PC-3 (cell line): ENCODE measurements at regions not wholly inside any gene's neighbourhood (a gene's known extent, or its start where the extent isn't known, plus 50 kb on each side); places are given as distances from the start of the nearest gene placed in this dataset.

Experiments
- ATAC-seq: fragments of 200-7000 bp; cut with Tn5 transposase; 2 replicates; pipeline ENCODE4 v1.9.1; 2020; ENCODE audit warnings: mild to moderate bottlenecking, moderate library complexity
- BruUV-seq: library from RNA; stranded (reverse); fragments of 400-500 nt; replicated peaks from 2 replicates; lab custom pipeline; 2021; lab: Mats Ljungman, UMichigan
- CTCF ChIA-PET: fragments of 300-600 bp; sonication (Branson Sonifier 250); formaldehyde crosslinking; loops from one replicate; lab custom pipeline; 2022; ENCODE audit warnings: antibody characterized with exemption; lab: Charles Lee
- POLR2A ChIA-PET: fragments of 300-600 bp; sonication (Branson Sonifier 250); formaldehyde crosslinking; loops from one replicate; lab custom pipeline; 2022; ENCODE audit warnings: antibody characterized with exemption; ENCODE audit not compliant: unreplicated experiment; lab: Charles Lee
- DNase-seq: peaks from one replicate; pipeline ENCODE4 v3.0.0-alpha.2; 2015
- H2AFZ ChIP-seq: fragments of 300-600 bp; sonication (generic); 2 replicates; pipeline ENCODE4 v1.6.0; 2016; ENCODE audit warnings: antibody characterized with exemption, low read length
- H3F3A ChIP-seq: fragments of 300-600 bp; sonication (generic); one replicate; pipeline ENCODE4 v1.6.0; 2017; ENCODE audit warnings: antibody characterized with exemption, low read length, control low read depth, mild to moderate bottlenecking; ENCODE audit not compliant: unreplicated experiment
- H3K27ac ChIP-seq: fragments of 300-600 bp; sonication (generic); 2 replicates; pipeline ENCODE4 v1.5.1; 2016; ENCODE audit warnings: mild to moderate bottlenecking, low read length
- H3K27me3 ChIP-seq: fragments of 300-600 bp; sonication (generic); 2 replicates; pipeline ENCODE4 v1.6.1; 2016; ENCODE audit warnings: low read length, mixed read lengths
- H3K36me3 ChIP-seq: fragments of 300-600 bp; sonication (generic); 2 replicates; pipeline ENCODE4 v1.6.1; 2016; ENCODE audit warnings: low read depth, mixed run types, low read length, mixed read lengths
- H3K4me1 ChIP-seq: fragments of 300-600 bp; sonication (generic); 2 replicates; pipeline ENCODE4 v1.5.1; 2016; ENCODE audit warnings: low read length; ENCODE audit not compliant: insufficient read depth
- H3K4me2 ChIP-seq: fragments of 300-600 bp; sonication (generic); 2 replicates; pipeline ENCODE4 v1.6.0; 2016; ENCODE audit warnings: low read length
- H3K4me3 ChIP-seq: fragments of 300-600 bp; sonication (generic); 2 replicates; pipeline ENCODE4 v1.5.1; 2016; ENCODE audit warnings: mild to moderate bottlenecking, low read length, mixed read lengths
- H3K79me2 ChIP-seq: fragments of 300-600 bp; sonication (generic); 2 replicates; pipeline ENCODE4 v1.6.1; 2017; ENCODE audit warnings: low read length, mixed read lengths
- H3K9ac ChIP-seq: fragments of 300-600 bp; sonication (generic); 2 replicates; pipeline ENCODE4 v1.6.0; 2016; ENCODE audit warnings: mild to moderate bottlenecking, low read length
- H3K9me2 ChIP-seq: fragments of 300-600 bp; sonication (generic); replicated peaks from 2 replicates; pipeline ENCODE4 v1.6.1; 2016; ENCODE audit warnings: mixed run types, low read length, mixed read lengths
- H3K9me3 ChIP-seq: fragments of 300-600 bp; sonication (generic); 2 replicates; pipeline ENCODE4 v1.6.1; 2016; ENCODE audit warnings: low read length, mixed read lengths
- H4K20me1 ChIP-seq: fragments of 300-600 bp; sonication (generic); 2 replicates; pipeline ENCODE4 v1.6.1; 2016; ENCODE audit warnings: low read length, mixed read lengths
- CTCF ChIP-seq: fragments of 300-600 bp; sonication (generic); conservative IDR thresholded peaks from 2 replicates; pipeline ENCODE4 v1.5.1; 2017; ENCODE audit warnings: antibody characterized with exemption, low read depth, mild to moderate bottlenecking, low read length
- EZH2 ChIP-seq: fragments of 300-600 bp; sonication (generic); IDR thresholded peaks from one replicate; pipeline ENCODE4 v1.6.1; 2017; ENCODE audit warnings: antibody characterized with exemption, mild to moderate bottlenecking, low read length; ENCODE audit not compliant: unreplicated experiment
- EZH2phosphoT487 ChIP-seq: fragments of 300-600 bp; sonication (generic); IDR thresholded peaks from 2 replicates; pipeline ENCODE4 v1.6.1; 2018; ENCODE audit warnings: mild to moderate bottlenecking, antibody characterized with exemption, low read length, borderline replicate concordance
- intact Hi-C: fragments of 100-400 bp; cut with micrococcal nuclease; formaldehyde crosslinking; loops from 2 replicates; pipeline ENCODE4 v1.9.0; 2023

DNA sequence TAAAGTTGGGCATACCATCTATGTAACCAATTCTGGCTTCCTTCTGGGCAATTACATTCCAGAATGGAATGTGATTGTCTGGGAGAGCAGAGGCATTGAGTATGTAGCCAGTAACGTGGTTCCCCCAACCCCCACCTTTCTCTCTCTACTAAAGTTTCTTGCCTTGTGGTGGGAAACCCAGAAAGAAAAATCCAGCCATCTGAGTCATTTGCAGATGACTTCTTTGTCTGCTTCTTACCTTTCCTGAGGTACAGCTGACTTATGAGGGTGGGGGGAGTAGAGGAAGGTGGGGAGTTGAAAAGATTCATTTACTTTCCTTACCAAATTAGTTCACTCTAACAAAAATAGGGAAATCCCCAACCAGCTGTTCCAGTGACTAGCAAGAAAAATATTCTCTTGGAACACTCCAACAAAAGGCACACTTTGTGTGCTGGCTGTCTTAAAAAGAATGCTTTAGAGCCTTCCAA lies 112.1 kb upstream of the FRMD6 start:
- ATAC-seq (peak; percentile 60), DNase-seq (peak; percentile 99)
- Histone ChIP-seq H3K9ac (peak overlapping the region; percentile 83), H3K9me3 (no peaks in the 10 kb centered on the region), H2AFZ (no peak overlapping the region), H4K20me1 (no peaks in the 10 kb centered on the region), H3K27ac (peak overlapping the region; percentile 96), H3K36me3 (peaks cover 2% of the 10 kb centered on the region; the same call in 1 of the 2 replicates), H3F3A (peaks cover 26% of the 10 kb centered on the region), H3K4me2 (peak overlapping the region; percentile 74), H3K4me3 (peak overlapping the region; percentile 22; the same call in 1 of the 2 replicates), H3K27me3 (no peaks in the 10 kb centered on the region), H3K9me2 (no peaks in the 10 kb centered on the region), H3K79me2 (no peaks in the 10 kb centered on the region), H3K4me1 (peaks cover 50% of the 10 kb centered on the region)
- TF ChIP-seq EZH2phosphoT487 (no peak), CTCF (no peak), EZH2 (no peak)
- POLR2A ChIA-PET, result interaction anchor here (0.7 to 1.6 kb wide), 3 partner anchors 17 to 143 kb away, joined by 3 to 6 read pairs (median 5); no protein-coding TSS in a partner anchor
- BruUV-seq, result no TSS peak
- intact Hi-C loops, result loop anchor here (1.0 kb wide), 2 partner anchors 8 to 97 kb away; no protein-coding TSS in a partner anchor
- CTCF ChIA-PET, result interaction anchor here (0.6 kb wide), 1 partner anchor 115 kb away, joined by 11 read pairs; no protein-coding TSS in a partner anchor

GRCh38 chr14:51540364-51540763 lies 111.3 kb upstream of the FRMD6 start:
- TF ChIP-seq EZH2phosphoT487 (no peak), EZH2 (no peak), CTCF (no peak)
- no peaks in the 10 kb centered on the region for H3K27me3 ChIP-seq
- peak overlapping the region; percentile 96 for H3K27ac ChIP-seq
- H3K36me3 ChIP-seq, result peaks cover 2% of the 10 kb centered on the region; the same call in 1 of the 2 replicates
- H3K4me1 ChIP-seq, result peaks cover 51% of the 10 kb centered on the region
- intact Hi-C loops, result loop anchor here (1.0 kb wide), 1 partner anchor 98 kb away; no protein-coding TSS in a partner anchor
- H3K4me3 ChIP-seq, result peak overlapping the region; percentile 22; the same call in 1 of the 2 replicates
- H2AFZ ChIP-seq, result no peak overlapping the region
- BruUV-seq, result no TSS peak
- no peaks in the 10 kb centered on the region for H3K9me3 ChIP-seq
- ChIA-PET POLR2A (interaction anchor here (0.7 to 1.6 kb wide), 4 partner anchors 17 to 142 kb away, joined by 3 to 10 read pairs (median 6); partner anchors contain the start of gene FRMD6), CTCF (interaction anchor here (0.6 to 1.0 kb wide), 2 partner anchors 111 to 236 kb away, joined by 3 to 11 read pairs; partner anchors contain the start of gene FRMD6)
- peak; percentile 81 for ATAC-seq
- peak; percentile 92 for DNase-seq
- H3K4me2 ChIP-seq, result peak overlapping the region; percentile 74
- H3K79me2 ChIP-seq, result no peaks in the 10 kb centered on the region
- no peaks in the 10 kb centered on the region for H4K20me1 ChIP-seq
- peaks cover 21% of the 10 kb centered on the region for H3F3A ChIP-seq
- H3K9me2 ChIP-seq, result no peaks in the 10 kb centered on the region
- H3K9ac ChIP-seq, result peak overlapping the region; percentile 83

GRCh38 chr14:51544471-51544870 lies 107.2 kb upstream of the FRMD6 start:
- ATAC-seq (no peak), DNase-seq (no peak)
- H3K27ac ChIP-seq, result no peak overlapping the region
- no TSS peak for BruUV-seq
- H3K4me3 ChIP-seq, result no peak overlapping the region
- H4K20me1 ChIP-seq, result no peaks in the 10 kb centered on the region
- H2AFZ ChIP-seq, result no peak overlapping the region
- CTCF ChIA-PET, result no interaction called here
- H3K27me3 ChIP-seq, result no peaks in the 10 kb centered on the region
- intact Hi-C loops, result no loop called here
- H3K9ac ChIP-seq, result no peak overlapping the region
- TF ChIP-seq EZH2phosphoT487 (no peak), CTCF (no peak), EZH2 (no peak)
- no peaks in the 10 kb centered on the region for H3K9me2 ChIP-seq
- no peak overlapping the region for H3K4me2 ChIP-seq
- H3K4me1 ChIP-seq, result peaks cover 72% of the 10 kb centered on the region
- H3K79me2 ChIP-seq, result no peaks in the 10 kb centered on the region
- POLR2A ChIA-PET, result no interaction called here
- H3F3A ChIP-seq, result peaks cover 20% of the 10 kb centered on the region
- H3K9me3 ChIP-seq, result no peaks in the 10 kb centered on the region
- no peaks in the 10 kb centered on the region for H3K36me3 ChIP-seq
